NT2/D1 (cell line): ENCODE measurements at regions not wholly inside any gene's neighbourhood (a gene's known extent, or its start where the extent isn't known, plus 50 kb on each side); places are given as distances from the start of the nearest gene placed in this dataset.

Experiments used
- SUZ12 ChIP-seq: IDR thresholded peaks from 2 replicates; pipeline ENCODE4 v1.6.1; 2011; ENCODE audit not compliant: insufficient read length, insufficient read depth; ENCODE audit errors: extremely low read depth
- YY1 ChIP-seq: IDR thresholded peaks from 2 replicates; pipeline ENCODE4 v1.6.1; 2011; ENCODE audit not compliant: insufficient read length, insufficient read depth
- ZNF274 ChIP-seq: IDR thresholded peaks from 2 replicates; pipeline ENCODE4 v1.6.1; 2011; ENCODE audit warnings: mild to moderate bottlenecking, low read depth, low read length

- TF ChIP-seq YY1, result no peak
- TF ChIP-seq ZNF274, result no peak
- TF ChIP-seq SUZ12, result no peak
Measured at GRCh38 chr13:84049443-84050219, 167.4 kb upstream of the SLITRK1 start.
